HG03025 (cell line): ENCODE measurements at regions not wholly inside any gene's neighbourhood (a gene's known extent, or its start where the extent isn't known, plus 50 kb on each side); places are given as distances from the start of the nearest gene placed in this dataset.
"Not testable (repeated sequence)": the region's sequence is repeated elsewhere in the genome, so short reads cannot be mapped to it uniquely, and the experiment has no call there.

Experiments used
- ATAC-seq: cut with Tn5 transposase; IDR thresholded peaks from one replicate; pipeline ENCODE4 v1.9.1; 2021; ENCODE audit warnings: mild to moderate bottlenecking, moderate library complexity; ENCODE audit not compliant: unreplicated experiment, low FRiP score

DNA sequence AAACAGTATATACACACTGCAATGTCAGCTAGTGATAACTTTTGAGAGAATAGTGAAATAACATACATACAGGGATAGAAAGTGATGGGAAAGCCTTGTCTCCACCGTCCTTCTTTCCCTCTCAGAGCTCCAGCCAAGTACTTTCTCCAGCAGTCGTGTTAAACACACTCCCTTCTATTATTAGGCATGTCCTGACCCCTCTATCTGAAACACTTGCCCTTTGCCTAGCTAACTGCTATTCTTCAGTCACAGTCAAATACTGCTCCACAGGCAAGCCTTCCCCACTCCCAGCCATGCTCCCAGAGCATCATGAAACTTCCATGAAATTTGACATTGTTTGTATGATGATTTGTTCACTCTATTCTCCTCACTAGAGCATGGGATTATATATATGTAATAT, 291.1 kb downstream of the TRIML1 start:
- ATAC-seq, result no peak

DNA sequence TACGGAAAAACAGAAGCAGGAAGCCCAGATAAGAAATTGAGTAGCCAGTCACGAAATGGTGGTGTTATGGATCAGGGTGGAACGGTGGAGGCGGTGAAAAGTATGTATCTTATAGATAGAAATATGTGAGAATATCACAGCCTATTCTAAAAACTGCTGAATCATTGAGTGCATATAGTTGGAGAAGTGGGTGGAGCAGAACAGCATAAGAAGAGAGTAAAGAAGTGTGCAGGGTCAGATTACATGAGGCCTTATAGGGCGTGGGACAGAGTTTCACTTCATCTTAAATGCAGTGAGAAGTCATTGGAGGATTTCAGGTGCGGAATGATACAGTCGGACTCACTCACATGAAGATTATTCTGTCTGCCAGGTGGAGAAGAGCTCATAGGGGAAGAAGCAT, 293.1 kb downstream of the TRIML1 start:
- no peak for ATAC-seq

DNA sequence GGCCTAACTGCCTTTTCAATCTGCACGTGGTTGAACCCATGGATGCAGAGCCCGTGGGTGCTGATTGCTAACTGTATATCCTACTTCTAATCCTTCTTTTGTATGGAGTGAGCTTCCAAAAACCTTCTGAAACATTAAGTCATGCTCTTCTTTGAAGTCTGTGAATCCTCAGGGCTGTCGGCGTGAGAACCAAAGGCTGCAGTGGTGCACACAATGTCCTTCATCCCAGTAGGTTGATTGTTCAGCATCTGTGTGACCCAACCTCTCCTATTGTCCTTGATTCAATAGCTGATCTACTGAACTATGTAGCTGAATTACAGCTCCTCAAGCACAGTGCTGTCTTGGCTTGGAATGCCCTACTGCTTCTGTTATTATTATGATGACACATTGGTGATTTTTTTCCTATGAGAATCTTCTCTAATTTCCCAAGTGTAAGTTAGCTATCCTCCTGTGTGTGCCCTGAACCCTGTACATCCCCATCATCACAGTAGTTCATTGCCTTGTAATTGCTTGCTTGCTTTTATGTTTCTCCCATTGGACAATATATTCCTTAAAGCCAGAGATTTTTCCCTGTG, 294.6 kb downstream of the TRIML1 start:
- ATAC-seq, result no peak

DNA sequence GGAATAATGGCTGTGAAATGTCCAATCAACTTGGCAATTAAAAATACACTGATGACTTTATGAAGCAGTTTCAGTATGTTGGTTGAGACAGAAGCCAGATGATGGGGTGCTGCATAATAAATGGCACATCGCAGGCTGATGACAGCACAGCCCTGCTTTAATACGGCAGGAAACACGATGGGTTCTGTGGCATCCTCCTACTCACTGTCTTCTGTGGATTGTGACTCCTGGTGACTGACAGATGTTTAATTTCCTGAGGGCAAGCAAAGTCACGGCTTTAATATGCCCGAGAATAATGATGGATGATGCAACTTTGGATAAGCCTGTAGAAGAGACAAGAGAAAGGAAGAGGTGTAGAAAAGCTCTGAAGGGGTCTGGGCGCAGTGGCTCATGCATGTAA, 295.4 kb downstream of the TRIML1 start:
- ATAC-seq, result no peak

DNA sequence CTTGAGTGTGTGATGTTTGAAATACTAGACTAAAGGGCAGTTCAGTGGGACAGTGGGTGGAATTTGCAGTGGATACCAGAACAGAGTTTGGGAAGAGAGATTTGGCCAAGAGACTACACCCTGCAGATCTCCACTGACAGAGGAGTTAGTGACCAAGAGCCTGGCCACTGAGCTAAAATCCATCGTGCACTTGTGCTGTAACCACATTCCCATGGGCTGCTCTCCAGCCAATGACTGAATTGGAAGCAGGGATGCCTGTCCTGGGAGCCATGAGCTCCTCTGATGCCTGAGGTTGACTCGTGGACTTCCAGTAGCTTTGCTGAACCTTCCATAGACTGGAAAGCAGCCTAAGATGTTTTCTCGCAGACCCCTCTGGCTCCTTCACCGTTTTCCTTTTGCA, 296.1 kb downstream of the TRIML1 start:
- ATAC-seq, result no peak

DNA sequence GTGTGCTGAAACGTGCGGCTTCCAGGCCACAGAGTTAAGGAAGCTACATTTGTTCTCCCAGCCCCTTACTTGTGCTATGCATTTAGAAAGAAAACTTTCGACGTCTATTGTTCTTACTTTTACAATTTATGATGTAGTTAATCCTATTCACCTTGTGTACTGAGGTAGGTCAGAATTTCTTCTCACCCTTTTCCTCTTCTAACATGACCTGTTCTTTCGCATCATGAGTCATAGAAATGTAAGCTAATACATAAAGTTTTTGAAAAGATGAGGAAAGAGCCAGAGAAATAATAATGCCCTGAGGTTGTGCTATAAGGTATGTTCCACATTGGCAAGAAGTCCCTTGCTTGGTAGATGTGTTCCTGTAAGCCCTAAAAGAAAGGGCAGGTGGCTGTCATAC, 298.3 kb downstream of the TRIML1 start:
- ATAC-seq, result no peak

DNA sequence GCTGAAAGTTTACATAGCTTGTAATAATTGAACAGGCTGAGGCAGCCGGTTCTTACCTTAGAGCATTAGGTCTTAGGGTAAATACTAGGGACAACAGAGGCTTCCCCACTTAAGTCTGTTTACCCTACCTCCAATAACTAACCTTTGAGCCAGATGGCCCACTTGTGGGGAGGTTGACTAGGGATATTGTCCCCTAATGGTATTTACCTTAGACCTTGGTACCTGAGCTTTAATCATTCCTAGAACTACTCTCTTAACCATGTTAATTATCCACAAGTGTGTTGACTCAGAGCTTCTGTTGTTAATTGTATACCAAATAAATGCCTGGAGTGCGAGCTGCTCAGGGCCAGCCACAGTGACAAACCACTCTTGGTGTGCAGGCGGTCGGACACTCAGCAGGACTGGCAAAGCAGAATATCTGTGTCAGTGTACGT, 299.2 kb downstream of the TRIML1 start:
- not testable (repeated sequence) for ATAC-seq

DNA sequence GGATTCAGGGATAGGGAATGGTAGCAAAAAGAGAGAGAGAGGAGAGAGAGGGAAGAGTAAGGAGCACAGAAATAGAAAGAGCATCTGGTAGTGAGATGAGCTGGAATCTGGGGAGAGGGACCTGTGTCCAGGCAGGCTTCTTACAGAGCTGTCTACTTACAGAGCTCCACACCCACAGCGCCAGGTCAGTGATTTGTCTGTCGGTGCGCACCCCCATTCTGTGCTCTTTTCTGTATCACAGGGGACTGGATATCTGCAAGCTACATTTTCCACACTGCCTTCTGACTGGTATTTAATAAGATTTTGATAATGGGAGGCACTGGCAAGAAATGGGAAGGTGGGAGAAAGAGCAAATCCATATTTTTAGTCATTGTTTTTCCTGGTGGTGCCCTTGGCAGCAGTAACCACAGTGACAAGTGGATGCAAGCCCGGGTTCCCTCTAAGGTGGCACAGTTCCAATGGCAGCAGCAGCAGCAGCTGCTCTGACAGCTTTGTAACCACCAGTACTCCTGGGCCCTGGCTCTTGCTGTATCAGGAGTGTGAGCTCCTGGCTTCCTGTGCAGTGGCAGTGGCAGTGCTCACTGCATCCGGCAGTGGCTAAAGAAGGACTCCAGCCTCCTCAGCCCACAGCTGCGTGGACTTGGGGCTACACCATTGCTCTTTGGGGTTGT, 300.5 kb downstream of the TRIML1 start:
- ATAC-seq, result no peak

DNA sequence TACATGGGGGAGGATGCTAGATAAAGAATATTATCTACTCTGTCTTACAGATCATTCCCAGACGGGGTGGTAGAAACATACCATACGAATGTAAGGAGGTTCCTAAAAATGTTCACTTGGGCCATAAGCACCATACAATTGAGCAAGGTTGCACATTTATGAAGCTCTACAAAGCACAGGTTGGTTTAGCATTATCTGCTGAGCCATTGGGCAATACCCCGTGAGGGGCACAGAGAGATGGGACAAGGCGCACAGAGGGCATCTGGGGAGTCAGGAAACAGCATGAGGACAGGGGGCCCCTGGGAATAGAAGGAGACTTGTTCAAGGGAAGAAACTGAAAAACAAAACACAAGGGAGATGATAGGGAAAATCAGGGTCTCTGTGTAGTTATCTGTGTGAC, 305.3 kb downstream of the TRIML1 start:
- ATAC-seq, result no peak

DNA sequence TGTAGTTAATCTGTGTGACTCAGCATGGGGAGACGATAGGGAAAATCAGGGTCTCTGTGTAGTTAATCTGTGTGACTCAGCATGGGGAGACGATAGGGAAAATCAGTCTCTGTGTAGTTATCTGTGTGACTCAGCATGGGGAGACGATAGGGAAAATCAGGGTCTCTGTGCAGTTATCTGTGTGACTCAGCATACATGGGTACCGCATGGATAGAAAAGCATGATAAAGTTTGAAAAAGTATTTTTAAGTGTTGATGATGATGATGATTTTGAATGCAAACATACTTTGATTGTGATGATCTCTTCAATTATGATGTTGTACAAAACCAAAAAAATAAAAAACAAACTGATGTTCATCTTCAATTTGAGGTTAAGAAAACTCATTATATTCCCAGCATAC, 309.8 kb downstream of the TRIML1 start:
- not testable (repeated sequence) for ATAC-seq

DNA sequence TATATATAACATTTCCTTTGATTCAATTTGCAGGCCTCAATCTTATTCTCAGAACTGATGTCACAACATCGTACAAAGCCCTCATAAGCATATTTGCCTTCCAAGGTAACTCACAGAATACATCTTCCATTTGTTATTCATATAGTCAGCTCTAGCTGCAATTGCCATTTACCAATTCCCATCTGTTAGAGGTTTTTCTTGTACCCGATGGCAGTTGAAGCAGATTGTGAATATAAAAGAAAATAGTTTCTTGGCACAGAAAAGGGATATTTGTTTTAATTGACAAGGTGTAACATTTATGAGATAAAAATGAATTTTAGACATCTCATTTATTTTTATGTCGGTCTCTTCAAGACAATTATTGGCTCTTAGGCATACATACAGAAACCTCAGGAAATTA, 311.3 kb downstream of the TRIML1 start:
- ATAC-seq, result no peak

DNA sequence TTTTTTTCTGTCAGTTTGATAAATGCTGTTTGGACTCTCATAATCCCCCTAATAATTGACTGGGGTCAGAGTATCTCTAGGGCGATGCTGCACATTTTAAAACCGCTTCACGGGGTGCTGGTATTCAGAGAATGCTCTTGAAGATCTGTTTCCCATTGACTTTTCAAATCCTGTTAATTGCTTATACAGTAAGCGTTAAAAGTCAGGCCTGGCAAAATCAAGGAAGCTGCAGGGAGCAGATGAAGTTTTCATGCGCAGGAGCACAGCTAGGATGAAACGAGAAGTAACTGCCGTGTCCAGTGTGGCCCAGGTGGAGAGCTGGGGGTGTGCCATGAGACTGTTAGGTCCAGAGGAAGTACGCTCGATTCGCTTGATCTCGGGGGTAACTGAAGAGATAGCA, 312.9 kb downstream of the TRIML1 start:
- ATAC-seq, result no peak

DNA sequence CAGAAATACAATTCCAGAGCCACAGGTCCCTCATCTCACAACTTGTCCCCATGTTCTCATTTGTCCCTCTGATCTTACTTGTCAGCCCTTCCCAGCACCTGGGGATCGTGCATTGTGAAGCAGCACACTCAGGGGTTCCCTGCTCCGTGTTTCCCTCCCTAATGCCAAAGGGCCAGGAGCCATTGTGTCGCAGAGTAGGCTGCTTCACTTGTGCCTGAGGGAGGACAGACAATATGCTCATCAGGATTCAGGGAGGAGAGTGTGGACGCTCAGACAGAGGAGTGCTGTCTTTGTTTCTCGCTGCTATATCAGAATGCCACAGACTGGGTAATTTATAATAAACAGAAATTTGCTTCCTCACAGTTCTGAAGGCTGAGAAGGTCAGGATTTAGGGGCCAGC, 315.3 kb downstream of the TRIML1 start:
- ATAC-seq, result no peak

DNA sequence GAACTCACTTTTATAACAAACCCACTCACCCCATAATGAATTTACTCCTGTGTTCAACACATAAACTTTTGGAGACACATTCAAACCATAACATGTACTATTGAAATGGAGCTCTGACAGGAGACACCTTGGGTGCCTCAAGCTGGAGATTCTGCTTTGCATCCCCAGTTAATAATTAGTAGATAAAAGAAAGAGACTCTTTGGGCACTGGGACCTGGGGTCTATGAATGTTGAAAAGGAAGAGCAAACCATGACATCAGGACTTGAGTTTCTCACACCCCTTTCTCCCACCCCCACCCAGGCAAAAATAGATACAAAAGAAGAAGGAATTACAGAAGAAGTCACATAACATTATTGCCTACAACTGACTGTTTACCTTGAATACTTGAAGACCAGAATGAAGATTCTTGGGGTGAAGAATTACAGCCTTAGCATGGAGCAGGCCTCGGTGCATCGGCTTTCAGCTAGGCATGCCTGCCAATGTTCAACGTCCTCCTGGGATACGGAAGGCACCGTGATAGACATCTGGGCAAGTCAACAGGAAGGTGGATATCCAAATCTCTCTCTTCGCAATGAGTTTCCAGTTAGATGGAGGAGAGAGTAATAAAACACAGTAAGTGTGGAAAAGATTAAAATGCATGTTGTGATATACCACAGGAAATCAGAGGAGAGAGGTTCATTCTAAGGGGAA, 316.0 kb downstream of the TRIML1 start:
- ATAC-seq, result no peak

DNA sequence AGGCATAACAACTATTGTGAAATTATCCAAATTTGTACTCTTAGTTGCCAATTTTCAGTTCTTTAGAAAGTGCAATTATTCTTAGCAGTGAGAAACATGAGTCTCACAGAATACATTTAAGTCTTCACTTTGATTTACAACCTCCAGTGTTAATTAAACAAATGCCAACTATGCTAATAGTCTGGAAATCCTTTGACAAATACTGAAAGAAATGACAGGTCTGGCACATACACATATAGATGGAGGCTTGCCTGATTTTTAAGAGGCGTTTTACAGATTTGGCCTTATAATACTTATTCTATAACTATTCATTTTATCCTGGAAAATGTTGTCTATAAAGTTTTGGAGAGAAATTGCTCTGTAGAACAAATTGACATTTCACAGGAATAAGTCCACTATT, 320.1 kb downstream of the TRIML1 start:
- ATAC-seq, result no peak

DNA sequence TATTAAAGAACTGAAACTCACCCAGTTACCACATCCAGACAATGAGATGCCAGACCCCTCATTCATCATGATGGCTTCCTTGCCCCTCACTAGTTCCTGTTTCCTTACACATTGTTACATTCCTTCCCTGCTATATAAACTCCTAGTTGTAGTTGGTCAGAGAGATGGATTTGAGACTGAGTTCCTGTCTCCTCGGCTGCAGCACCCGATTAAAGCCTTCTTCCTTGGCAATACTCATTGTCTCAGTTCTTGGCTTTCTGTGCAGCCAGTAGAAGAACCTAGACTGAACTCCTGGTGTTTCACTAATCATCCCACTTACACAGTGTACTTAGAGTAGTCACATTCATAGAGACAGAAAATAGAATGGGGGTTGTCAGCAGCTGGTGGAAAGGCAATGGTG, 324.7 kb downstream of the TRIML1 start:
- no peak for ATAC-seq

DNA sequence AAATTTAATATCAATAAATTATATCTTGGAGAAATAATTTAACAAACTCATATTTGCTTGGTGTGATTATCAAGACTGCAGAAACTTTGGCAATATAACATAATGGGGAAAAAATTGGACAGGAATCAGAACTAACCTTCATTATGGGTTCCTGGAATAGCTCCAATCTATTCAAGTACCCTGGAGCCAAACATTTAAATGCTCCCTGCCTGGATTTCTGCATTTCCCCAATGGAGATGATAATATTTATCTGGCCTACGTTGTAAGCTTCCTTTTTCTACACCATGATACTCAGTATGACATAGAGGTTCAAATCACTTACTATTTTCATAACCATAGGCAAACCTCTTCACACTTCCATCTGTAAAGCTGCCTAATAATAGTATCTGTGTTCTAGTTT, 326.8 kb downstream of the TRIML1 start:
- ATAC-seq, result no peak

DNA sequence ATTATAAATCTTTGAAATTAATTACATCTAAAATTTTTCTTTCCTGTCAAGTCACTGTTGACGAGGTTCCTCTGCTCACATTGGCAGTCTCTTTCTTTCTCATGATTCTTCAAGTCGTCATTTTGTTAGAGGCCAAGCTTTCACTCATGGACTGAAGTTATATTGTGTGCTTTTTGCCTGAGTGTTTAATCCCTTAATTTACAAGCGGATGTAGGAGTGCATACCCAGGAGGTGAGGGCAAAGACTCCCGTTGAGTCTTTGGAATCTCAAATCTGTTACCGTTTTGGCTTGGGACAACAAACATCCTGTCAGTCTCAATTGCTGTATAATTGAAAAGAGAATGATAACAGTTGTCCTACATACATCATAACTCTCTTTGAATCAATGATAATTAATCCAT, 345.0 kb downstream of the TRIML1 start:
- no peak for ATAC-seq

DNA sequence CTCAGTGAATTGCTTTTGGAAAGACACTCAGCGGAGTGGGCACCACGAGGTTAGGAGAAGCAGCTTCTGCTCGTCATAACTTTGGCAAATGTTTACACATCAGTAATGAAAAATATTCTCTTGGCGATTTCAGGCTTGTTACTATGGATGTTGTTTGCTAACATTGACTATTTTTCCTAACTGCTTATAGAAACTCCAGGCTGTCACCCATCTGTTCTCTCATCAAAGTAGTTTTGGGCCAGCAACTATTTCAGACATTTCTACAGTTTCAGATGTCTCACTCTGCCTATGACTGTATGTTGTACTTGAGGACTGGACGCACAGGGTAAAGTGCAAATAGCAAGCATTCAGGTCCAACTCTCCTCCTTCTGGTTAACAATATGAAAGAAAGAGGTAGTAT, 346.7 kb downstream of the TRIML1 start:
- no peak for ATAC-seq

DNA sequence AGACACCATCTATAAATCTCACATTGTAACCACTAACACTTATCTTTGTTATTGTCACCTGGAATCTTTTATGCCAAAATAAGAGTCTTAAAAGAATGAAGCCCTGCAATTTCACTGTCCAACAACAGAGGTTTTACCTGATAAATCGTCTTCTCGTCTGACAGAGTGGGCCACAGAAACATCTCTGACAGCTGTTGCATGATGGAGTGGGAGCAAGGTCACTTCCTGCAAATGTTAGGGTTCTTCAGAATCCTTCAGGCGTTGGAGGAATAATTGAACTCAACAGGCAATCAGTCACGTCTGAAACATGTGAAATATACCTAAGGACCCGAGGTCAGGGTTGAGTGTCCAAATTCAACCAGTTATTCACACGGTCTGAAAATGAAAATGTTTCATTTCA, 353.6 kb downstream of the TRIML1 start:
- no peak for ATAC-seq

DNA sequence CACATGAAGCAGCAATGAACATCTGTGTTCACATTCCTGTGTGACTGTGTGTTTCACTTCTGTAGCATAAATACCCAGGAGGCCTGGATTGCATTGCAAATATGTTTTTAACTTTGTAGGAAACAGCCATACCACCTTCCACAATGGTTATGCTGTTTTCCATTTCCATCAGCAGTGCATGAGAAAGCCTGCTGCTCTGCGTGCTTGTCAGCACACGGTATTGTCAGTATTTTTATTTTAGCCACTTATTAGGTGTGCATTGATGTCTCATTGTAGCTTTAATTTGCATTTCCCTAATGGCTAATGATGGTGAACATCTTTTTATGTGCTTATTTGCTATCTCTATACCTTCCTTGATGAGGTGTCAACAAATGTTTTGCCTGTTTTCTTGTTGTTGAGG, 355.9 kb downstream of the TRIML1 start:
- no peak for ATAC-seq

DNA sequence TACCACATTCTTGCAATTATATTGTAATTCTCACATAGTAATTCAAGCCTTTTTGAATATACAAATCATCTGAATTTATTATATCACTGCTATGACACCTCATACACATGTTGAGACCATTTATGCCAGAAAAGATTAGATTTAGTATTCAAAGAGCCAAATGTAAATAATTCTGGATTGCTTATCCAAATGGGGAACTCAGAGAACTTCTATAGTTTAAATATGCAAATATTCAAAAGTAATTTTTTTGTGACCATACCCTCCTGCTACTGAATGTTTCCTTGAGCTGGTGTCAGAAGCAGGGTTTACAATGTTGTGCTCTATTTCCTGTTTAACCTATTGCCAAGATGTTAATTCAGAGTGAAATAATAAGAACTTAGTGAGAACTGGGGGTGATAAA, 372.2 kb downstream of the TRIML1 start:
- no peak for ATAC-seq
